ENCODE measurements at regions not wholly inside any gene's neighbourhood (a gene's known extent, or its start where the extent isn't known, plus 50 kb on each side); places are given as distances from the start of the nearest gene placed in this dataset.

GRCh38 chr22:22048981-22049531, 66.5 kb upstream of the TOP3B start:
- Histone ChIP-seq H3K9me3 (no peaks in the 10 kb centered on the region), H3K27ac (no peak overlapping the region), H3K36me3 (ENCODE audit: low read depth, missing control alignments) (no peaks in the 10 kb centered on the region), H3K4me3 (no peak overlapping the region), H3K4me1 (no peaks in the 10 kb centered on the region), H3K27me3 (no peaks in the 10 kb centered on the region)
- no peak for DNase-seq
- intact Hi-C loops (cut with DNase I; ENCODE audit: low total_unique reads): no loop called here
- TF ChIP-seq CTCF (IDR thresholded peaks at IDR 0.05): no peak
- TF ChIP-seq POLR2A (IDR thresholded peaks at IDR 0.05): no peak
- WGBS, 2 donors: 52 to 57% methylated on average over 2 of the region's 2 CpGs

GRCh38 chr22:22048318-22048942, 65.8 kb upstream of the TOP3B start:
- Histone ChIP-seq H3K27me3 (no peaks in the 10 kb centered on the region), H3K9me3 (no peaks in the 10 kb centered on the region), H3K27ac (no peak overlapping the region), H3K4me3 (no peak overlapping the region), H3K36me3 (ENCODE audit: low read depth, missing control alignments) (no peaks in the 10 kb centered on the region), H3K4me1 (no peaks in the 10 kb centered on the region)
- no peak for DNase-seq
- TF ChIP-seq CTCF (IDR thresholded peaks at IDR 0.05) (no peak), POLR2A (IDR thresholded peaks at IDR 0.05) (no peak)
- WGBS, 2 donors: 77 to 85% methylated on average over 2 of the region's 2 CpGs
- intact Hi-C loops (cut with DNase I; ENCODE audit: low total_unique reads): no loop called here

- TF ChIP-seq CTCF (IDR thresholded peaks at IDR 0.05) (no peak), POLR2A (IDR thresholded peaks at IDR 0.05) (no peak)
- Histone ChIP-seq H3K9me3 (no peaks in the 10 kb centered on the region), H3K4me3 (no peak overlapping the region), H3K4me1 (no peaks in the 10 kb centered on the region), H3K36me3 (ENCODE audit: low read depth, missing control alignments) (no peaks in the 10 kb centered on the region), H3K27me3 (no peaks in the 10 kb centered on the region), H3K27ac (no peak overlapping the region)
- WGBS, 2 donors: 79 to 80% methylated on average over 4 of the region's 4 CpGs
- intact Hi-C loops (cut with DNase I; ENCODE audit: low total_unique reads): no loop called here
- no peak for DNase-seq
Measured at GRCh38 chr22:22047776-22048175, 65.2 kb upstream of the TOP3B start.

- H3K4me3 ChIP-seq: no peak overlapping the region
- WGBS, 2 donors: 83 to 84% methylated on average over 3 of the region's 3 CpGs
- DNase-seq: no peak
- no peaks in the 10 kb centered on the region for H3K4me1 ChIP-seq
- TF ChIP-seq POLR2A (IDR thresholded peaks at IDR 0.05) (no peak), CTCF (IDR thresholded peaks at IDR 0.05) (no peak)
- H3K27me3 ChIP-seq: no peaks in the 10 kb centered on the region
- H3K9me3 ChIP-seq: no peaks in the 10 kb centered on the region
- H3K36me3 ChIP-seq (ENCODE audit: low read depth, missing control alignments): no peaks in the 10 kb centered on the region
- intact Hi-C loops (cut with DNase I; ENCODE audit: low total_unique reads): no loop called here
- H3K27ac ChIP-seq: no peak overlapping the region
Measured at GRCh38 chr22:22047266-22047665, 64.7 kb upstream of the TOP3B start.

GRCh38 chr22:22046370-22046769, 63.8 kb upstream of the TOP3B start:
- H3K4me3 ChIP-seq: no peak overlapping the region
- intact Hi-C loops (cut with DNase I; ENCODE audit: low total_unique reads): no loop called here
- H3K27ac ChIP-seq: no peak overlapping the region
- no peaks in the 10 kb centered on the region for H3K27me3 ChIP-seq
- DNase-seq: no peak
- 53 to 77% methylated on average over 3 of the region's 3 CpGs for WGBS, 2 donors
- H3K36me3 ChIP-seq (ENCODE audit: low read depth, missing control alignments): no peaks in the 10 kb centered on the region
- no peak for TF ChIP-seq CTCF (IDR thresholded peaks at IDR 0.05)
- no peak for TF ChIP-seq POLR2A (IDR thresholded peaks at IDR 0.05)
- H3K9me3 ChIP-seq: no peaks in the 10 kb centered on the region
- H3K4me1 ChIP-seq: no peaks in the 10 kb centered on the region

Measured in testis (tissue), 2 donors.